ENCODE measurements at regions not wholly inside any gene's neighbourhood (a gene's known extent, or its start where the extent isn't known, plus 50 kb on each side); places are given as distances from the start of the nearest gene placed in this dataset.

- POLR2A ChIA-PET, result no interaction called here
- CTCF ChIA-PET, result interaction anchor here (0.8 kb wide), 1 partner anchor 13 kb away, joined by 3 read pairs; no protein-coding TSS in a partner anchor
- DNase-seq (ENCODE audit: extremely low spot score), result no peak
- no peak for TF ChIP-seq CTCF (IDR thresholded peaks at IDR 0.05; ENCODE audit: control extremely low read depth, extremely low read depth, low read depth, missing control alignments)
These were observed 129.2 kb upstream of the TOM1L1 start for GRCh38 chr17:54771409-54771915.

GRCh38 chr17:54780238-54780637, 120.4 kb upstream of the TOM1L1 start:
- DNase-seq (ENCODE audit: extremely low spot score), result no peak
- ChIA-PET CTCF (no interaction called here), POLR2A (no interaction called here)
- no peak for TF ChIP-seq CTCF (IDR thresholded peaks at IDR 0.05; ENCODE audit: control extremely low read depth, extremely low read depth, low read depth, missing control alignments)

GRCh38 chr17:54781389-54781788, 119.3 kb upstream of the TOM1L1 start:
- ChIA-PET POLR2A (no interaction called here), CTCF (no interaction called here)
- TF ChIP-seq CTCF (IDR thresholded peaks at IDR 0.05; ENCODE audit: control extremely low read depth, extremely low read depth, low read depth, missing control alignments), result no peak
- DNase-seq (ENCODE audit: extremely low spot score), result no peak

- no peak for TF ChIP-seq CTCF (IDR thresholded peaks at IDR 0.05; ENCODE audit: control extremely low read depth, extremely low read depth, low read depth, missing control alignments)
- CTCF ChIA-PET, result interaction anchor here (1.2 kb wide), 1 partner anchor 12 kb away, joined by 3 read pairs; no protein-coding TSS in a partner anchor
- no peak for DNase-seq (ENCODE audit: extremely low spot score)
- POLR2A ChIA-PET, result no interaction called here
These were observed 116.3 kb upstream of the TOM1L1 start for GRCh38 chr17:54784305-54784704.

GRCh38 chr17:54785643-54786268, 114.9 kb upstream of the TOM1L1 start:
- no peak for DNase-seq (ENCODE audit: extremely low spot score)
- TF ChIP-seq CTCF (IDR thresholded peaks at IDR 0.05; ENCODE audit: control extremely low read depth, extremely low read depth, low read depth, missing control alignments), result no peak
- POLR2A ChIA-PET, result no interaction called here
- CTCF ChIA-PET, result interaction anchor here (1.0 kb wide), 1 partner anchor 12 kb away, joined by 3 read pairs; no protein-coding TSS in a partner anchor

- ChIA-PET POLR2A (no interaction called here), CTCF (interaction anchor here (2.0 kb wide), 1 partner anchor 12 kb away, joined by 4 read pairs; no protein-coding TSS in a partner anchor)
- TF ChIP-seq CTCF (IDR thresholded peaks at IDR 0.05; ENCODE audit: control extremely low read depth, extremely low read depth, low read depth, missing control alignments), result no peak
- no peak for DNase-seq (ENCODE audit: extremely low spot score)
These were observed 111.4 kb upstream of the TOM1L1 start for GRCh38 chr17:54789101-54789880.

Data from GM10248 (cell line).